GM21619 (cell line): ENCODE measurements at regions not wholly inside any gene's neighbourhood (a gene's known extent, or its start where the extent isn't known, plus 50 kb on each side); places are given as distances from the start of the nearest gene placed in this dataset.
"Not testable (repeated sequence)": the region's sequence is repeated elsewhere in the genome, so short reads cannot be mapped to it uniquely, and the experiment has no call there.

ENCODE experiments used
- ATAC-seq: cut with Tn5 transposase; IDR thresholded peaks from one replicate; pipeline ENCODE4 v1.9.1; 2021; ENCODE audit not compliant: unreplicated experiment

- ATAC-seq, result no peak
Measured at GRCh38 chr1:90317628-90318027, 322.7 kb downstream of the ZNF326 start.

- ATAC-seq, result no peak
Measured at GRCh38 chr1:90314533-90314932, 319.6 kb downstream of the ZNF326 start.

GRCh38 chr1:90313778-90314177 lies 318.9 kb downstream of the ZNF326 start:
- ATAC-seq, result no peak

GRCh38 chr1:90309806-90310205 lies 314.9 kb downstream of the ZNF326 start:
- no peak for ATAC-seq

GRCh38 chr1:90308421-90308820 lies 313.5 kb downstream of the ZNF326 start:
- ATAC-seq, result no peak

GRCh38 chr1:90305577-90305976 lies 310.7 kb downstream of the ZNF326 start:
- ATAC-seq, result no peak

GRCh38 chr1:90296327-90296726 lies 301.4 kb downstream of the ZNF326 start:
- no peak for ATAC-seq

GRCh38 chr1:90295534-90295933 lies 300.6 kb downstream of the ZNF326 start:
- no peak for ATAC-seq

- no peak for ATAC-seq
Measured at GRCh38 chr1:90291431-90292216, 296.7 kb downstream of the ZNF326 start.

- no peak for ATAC-seq
Measured at GRCh38 chr1:90282811-90283210, 287.9 kb downstream of the ZNF326 start.

- not testable (repeated sequence) for ATAC-seq
Measured at GRCh38 chr1:90281886-90282285, 287.0 kb downstream of the ZNF326 start.

- ATAC-seq, result no peak
Measured at GRCh38 chr1:90277270-90277669, 282.4 kb downstream of the ZNF326 start.

- no peak for ATAC-seq
Measured at GRCh38 chr1:90274376-90274775, 279.5 kb downstream of the ZNF326 start.

GRCh38 chr1:90273241-90273774 lies 278.4 kb downstream of the ZNF326 start:
- no peak for ATAC-seq

- no peak for ATAC-seq
Measured at GRCh38 chr1:90262791-90263190, 267.9 kb downstream of the ZNF326 start.

- ATAC-seq, result no peak
Measured at GRCh38 chr1:90262286-90262685, 267.4 kb downstream of the ZNF326 start.

GRCh38 chr1:90246069-90246468 lies 251.2 kb downstream of the ZNF326 start:
- no peak for ATAC-seq

GRCh38 chr1:90236493-90236892 lies 241.6 kb downstream of the ZNF326 start:
- no peak for ATAC-seq

- no peak for ATAC-seq
Measured at GRCh38 chr1:90223401-90223800, 228.5 kb downstream of the ZNF326 start.

GRCh38 chr1:90220941-90221693 lies 226.2 kb downstream of the ZNF326 start:
- ATAC-seq, result no peak

- no peak for ATAC-seq
Measured at GRCh38 chr1:90220496-90220895, 225.6 kb downstream of the ZNF326 start.
